Nephron progenitor cell (in vitro differentiated cells): ENCODE measurements at regions not wholly inside any gene's neighbourhood (a gene's known extent, or its start where the extent isn't known, plus 50 kb on each side); places are given as distances from the start of the nearest gene placed in this dataset.
"Not testable (repeated sequence)": the region's sequence is repeated elsewhere in the genome, so short reads cannot be mapped to it uniquely, and the experiment has no call there.

Experiments
- DNase-seq: peaks from one replicate; pipeline ENCODE4 v3.0.0; 2021
- H3K27ac Mint-ChIP-seq: 2 replicates; pipeline ENCODE4 v1.8.0; 2021; ENCODE audit warnings: mild to moderate bottlenecking, moderate library complexity, mixed read lengths
- H3K27me3 Mint-ChIP-seq: 2 replicates; pipeline ENCODE4 v1.8.0; 2021; ENCODE audit warnings: mild to moderate bottlenecking, low read depth, mixed read lengths; ENCODE audit not compliant: poor library complexity
- H3K36me3 Mint-ChIP-seq: 2 replicates; pipeline ENCODE4 v1.8.0; 2021; ENCODE audit warnings: low read depth, mixed read lengths
- H3K4me1 Mint-ChIP-seq: 2 replicates; pipeline ENCODE4 v1.8.0; 2021; ENCODE audit warnings: mixed read lengths
- H3K4me3 Mint-ChIP-seq: 2 replicates; pipeline ENCODE4 v1.8.0; 2021; ENCODE audit warnings: mild to moderate bottlenecking, moderate library complexity, mixed read lengths
- H3K9me3 Mint-ChIP-seq: 2 replicates; pipeline ENCODE4 v1.8.0; 2021; ENCODE audit warnings: mild to moderate bottlenecking, moderate library complexity, mixed read lengths
- TF ChIP-seq, protein P1 (sequence below): fragments of 200-600 bp; sonication (generic); IDR thresholded peaks from 2 replicates; pipeline ENCODE4 v1.5.0; 2021; ENCODE audit warnings: antibody characterized with exemption

- Mint-ChIP-seq H3K4me1 (no peaks in the 10 kb centered on the region), H3K4me3 (no peak overlapping the region), H3K9me3 (peaks cover 3% of the 10 kb centered on the region), H3K27ac (no peak overlapping the region), H3K36me3 (no peaks in the 10 kb centered on the region), H3K27me3 (peaks cover 13% of the 10 kb centered on the region)
- no peak for DNase-seq
- TF ChIP-seq, protein P1, sequence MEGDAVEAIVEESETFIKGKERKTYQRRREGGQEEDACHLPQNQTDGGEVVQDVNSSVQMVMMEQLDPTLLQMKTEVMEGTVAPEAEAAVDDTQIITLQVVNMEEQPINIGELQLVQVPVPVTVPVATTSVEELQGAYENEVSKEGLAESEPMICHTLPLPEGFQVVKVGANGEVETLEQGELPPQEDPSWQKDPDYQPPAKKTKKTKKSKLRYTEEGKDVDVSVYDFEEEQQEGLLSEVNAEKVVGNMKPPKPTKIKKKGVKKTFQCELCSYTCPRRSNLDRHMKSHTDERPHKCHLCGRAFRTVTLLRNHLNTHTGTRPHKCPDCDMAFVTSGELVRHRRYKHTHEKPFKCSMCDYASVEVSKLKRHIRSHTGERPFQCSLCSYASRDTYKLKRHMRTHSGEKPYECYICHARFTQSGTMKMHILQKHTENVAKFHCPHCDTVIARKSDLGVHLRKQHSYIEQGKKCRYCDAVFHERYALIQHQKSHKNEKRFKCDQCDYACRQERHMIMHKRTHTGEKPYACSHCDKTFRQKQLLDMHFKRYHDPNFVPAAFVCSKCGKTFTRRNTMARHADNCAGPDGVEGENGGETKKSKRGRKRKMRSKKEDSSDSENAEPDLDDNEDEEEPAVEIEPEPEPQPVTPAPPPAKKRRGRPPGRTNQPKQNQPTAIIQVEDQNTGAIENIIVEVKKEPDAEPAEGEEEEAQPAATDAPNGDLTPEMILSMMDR, result no peak
Measured at GRCh38 chr5:13143214-13143613, 801.3 kb downstream of the DNAH5 start.

GRCh38 chr5:13133951-13134350, 810.5 kb downstream of the DNAH5 start:
- H3K4me3 Mint-ChIP-seq, result no peak overlapping the region
- H3K36me3 Mint-ChIP-seq, result no peaks in the 10 kb centered on the region
- no peaks in the 10 kb centered on the region for H3K27me3 Mint-ChIP-seq
- TF ChIP-seq, protein P1, result no peak
- H3K4me1 Mint-ChIP-seq, result no peaks in the 10 kb centered on the region
- H3K27ac Mint-ChIP-seq, result no peak overlapping the region
- peaks cover 11% of the 10 kb centered on the region for H3K9me3 Mint-ChIP-seq
- no peak for DNase-seq

- Mint-ChIP-seq H3K4me3 (no peak overlapping the region), H3K27me3 (no peaks in the 10 kb centered on the region), H3K27ac (no peak overlapping the region), H3K9me3 (no peaks in the 10 kb centered on the region), H3K36me3 (no peaks in the 10 kb centered on the region), H3K4me1 (no peaks in the 10 kb centered on the region)
- no peak for DNase-seq
- TF ChIP-seq, protein P1, result no peak
Measured at GRCh38 chr5:13115476-13115875, 829.0 kb downstream of the DNAH5 start.

DNA sequence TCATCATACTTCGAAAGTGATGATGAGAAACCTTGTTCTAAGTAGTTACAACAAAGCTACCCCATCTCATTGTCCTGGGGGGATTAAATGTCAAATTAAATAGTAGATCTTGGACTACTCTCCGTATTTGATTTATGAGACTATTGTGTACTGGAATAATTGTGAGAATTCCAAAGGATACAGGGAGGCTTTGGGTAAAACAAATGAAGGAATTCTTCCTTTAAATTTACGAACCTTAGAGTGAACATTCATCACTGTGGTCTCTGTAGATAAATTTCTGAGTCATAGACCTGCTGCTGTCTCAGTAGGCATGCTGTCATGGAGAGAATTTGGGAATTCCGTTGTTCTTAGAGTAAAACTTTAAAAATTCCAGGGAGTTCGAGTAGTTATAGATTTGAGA, 836.2 kb downstream of the DNAH5 start:
- no peak for DNase-seq
- TF ChIP-seq, protein P1, result no peak
- no peak overlapping the region for H3K4me3 Mint-ChIP-seq
- H3K36me3 Mint-ChIP-seq, result no peaks in the 10 kb centered on the region
- no peaks in the 10 kb centered on the region for H3K4me1 Mint-ChIP-seq
- no peak overlapping the region for H3K27ac Mint-ChIP-seq
- no peaks in the 10 kb centered on the region for H3K9me3 Mint-ChIP-seq
- H3K27me3 Mint-ChIP-seq, result no peaks in the 10 kb centered on the region

DNA sequence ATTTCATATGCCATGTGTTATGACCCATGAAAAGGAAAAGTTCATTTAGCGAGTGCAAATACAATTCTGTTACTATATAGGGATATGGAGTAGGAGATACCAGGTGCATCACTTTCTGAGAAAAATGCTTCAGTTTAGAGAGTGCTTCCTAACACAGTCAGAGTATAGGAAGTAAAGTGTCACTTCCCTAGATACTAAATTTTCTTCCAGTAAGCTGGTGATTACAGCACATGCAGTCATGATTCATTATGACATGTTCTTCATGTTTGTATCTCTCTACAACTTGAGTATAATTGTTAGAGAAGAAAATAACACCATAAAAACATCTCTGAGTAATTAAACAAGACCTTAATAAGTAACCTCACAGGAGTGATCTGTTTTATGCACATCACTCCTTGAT, 837.0 kb downstream of the DNAH5 start:
- no peaks in the 10 kb centered on the region for H3K9me3 Mint-ChIP-seq

DNA sequence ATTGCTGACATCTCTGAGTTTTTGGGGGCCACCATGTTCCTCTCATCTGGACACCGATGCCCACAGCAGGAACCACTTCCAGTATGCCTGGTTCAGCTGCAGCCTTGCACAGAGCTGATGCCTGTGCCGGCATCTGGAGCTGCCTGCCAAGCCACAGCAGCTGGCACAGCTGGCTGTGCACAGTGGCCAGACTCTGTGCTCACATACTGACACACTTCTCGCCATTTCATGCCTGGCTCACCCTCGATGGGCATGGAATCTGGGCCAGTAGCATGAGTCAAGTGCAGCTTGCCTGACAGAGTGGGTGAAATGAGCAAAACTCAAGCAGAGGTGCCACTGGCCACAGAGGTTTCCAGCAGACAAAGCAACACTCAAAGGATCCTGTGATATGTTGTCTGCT, 863.4 kb downstream of the DNAH5 start:
- no peaks in the 10 kb centered on the region for H3K4me1 Mint-ChIP-seq
- H3K4me3 Mint-ChIP-seq, result no peak overlapping the region
- DNase-seq, result no peak
- H3K27ac Mint-ChIP-seq, result no peak overlapping the region
- H3K36me3 Mint-ChIP-seq, result no peaks in the 10 kb centered on the region
- TF ChIP-seq, protein P1, result no peak
- no peaks in the 10 kb centered on the region for H3K27me3 Mint-ChIP-seq
- H3K9me3 Mint-ChIP-seq, result no peaks in the 10 kb centered on the region

More for the DNA sequence above, 837.0 kb downstream of the DNAH5 start:
- no peaks in the 10 kb centered on the region for H3K4me1 Mint-ChIP-seq
- no peaks in the 10 kb centered on the region for H3K27me3 Mint-ChIP-seq
- TF ChIP-seq, protein P1, result no peak
- no peak for DNase-seq
- no peak overlapping the region for H3K4me3 Mint-ChIP-seq
- H3K36me3 Mint-ChIP-seq, result no peaks in the 10 kb centered on the region
- H3K27ac Mint-ChIP-seq, result no peak overlapping the region

DNA sequence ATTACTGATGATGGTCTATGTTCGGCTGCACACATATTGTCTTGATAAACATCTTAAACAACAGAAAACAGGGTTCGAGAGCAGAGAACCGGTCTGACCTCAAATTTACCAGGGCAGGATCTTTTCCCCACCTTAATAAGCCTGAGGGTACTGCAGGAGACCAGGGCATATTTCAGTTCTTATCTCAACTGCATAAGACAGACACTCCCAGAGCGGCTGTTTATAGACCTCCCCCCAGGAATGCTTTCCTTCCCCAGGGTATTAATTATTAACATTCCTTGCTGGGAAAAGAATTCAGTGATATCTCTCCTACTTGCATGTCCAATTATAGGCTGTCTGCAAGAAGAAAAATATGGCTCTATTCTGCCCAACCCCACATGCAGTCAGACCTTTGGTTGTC, 871.6 kb downstream of the DNAH5 start:
- not testable (repeated sequence) for DNase-seq, H3K36me3 Mint-ChIP-seq, H3K4me1 Mint-ChIP-seq, H3K27me3 Mint-ChIP-seq, H3K4me3 Mint-ChIP-seq, H3K27ac Mint-ChIP-seq
- H3K9me3 Mint-ChIP-seq, result peaks cover 47% of the 10 kb centered on the region
